H9 (cell line): ENCODE measurements at regions not wholly inside any gene's neighbourhood (a gene's known extent, or its start where the extent isn't known, plus 50 kb on each side); places are given as distances from the start of the nearest gene placed in this dataset.

ENCODE experiments used
- DNase-seq: peaks from one replicate; pipeline ENCODE4 v3.0.0-alpha.2; 2017
- H2AFZ ChIP-seq: one replicate; pipeline ENCODE4 v1.6.1; 2013; ENCODE audit warnings: mild to moderate bottlenecking, low read length, control low read depth, moderate library complexity
- H2AK5ac ChIP-seq: 2 replicates; pipeline ENCODE4 v1.6.1; 2013; ENCODE audit warnings: low read length, control low read depth, mixed read lengths; ENCODE audit not compliant: insufficient read length
- H2BK120ac ChIP-seq: one replicate; pipeline ENCODE4 v1.6.1; 2013; ENCODE audit warnings: low read depth, mild to moderate bottlenecking, low read length, control low read depth, inconsistent platforms; ENCODE audit not compliant: poor library complexity, severe bottlenecking
- H2BK12ac ChIP-seq: 2 replicates; pipeline ENCODE4 v1.6.1; 2013; ENCODE audit warnings: low read length, control low read depth, mixed read lengths, low read depth; ENCODE audit not compliant: insufficient read length
- H2BK15ac ChIP-seq: 2 replicates; pipeline ENCODE4 v1.6.1; 2013; ENCODE audit warnings: low read depth, low read length, control low read depth
- H2BK20ac ChIP-seq: one replicate; pipeline ENCODE4 v1.6.1; 2013; ENCODE audit warnings: low read depth, mild to moderate bottlenecking, low read length, control low read depth, inconsistent platforms; ENCODE audit not compliant: poor library complexity, severe bottlenecking
- H2BK5ac ChIP-seq: 2 replicates; pipeline ENCODE4 v1.6.1; 2013; ENCODE audit warnings: low read length, control low read depth, mixed read lengths; ENCODE audit not compliant: insufficient read length
- H3K14ac ChIP-seq: 2 replicates; pipeline ENCODE4 v1.6.1; 2013; ENCODE audit warnings: low read length, control low read depth; ENCODE audit not compliant: insufficient read depth
- H3K18ac ChIP-seq: 2 replicates; pipeline ENCODE4 v1.6.1; 2013; ENCODE audit warnings: low read depth, mild to moderate bottlenecking, mixed read lengths, low read length, control low read depth; ENCODE audit not compliant: insufficient read length
- H3K23ac ChIP-seq: 2 replicates; pipeline ENCODE4 v1.6.1; 2013; ENCODE audit warnings: low read length, control low read depth, mixed read lengths, low read depth; ENCODE audit not compliant: insufficient read length
- H3K23me2 ChIP-seq: 2 replicates; pipeline ENCODE4 v1.6.1; 2013; ENCODE audit warnings: low read depth, mild to moderate bottlenecking, mixed read lengths, low read length, control low read depth; ENCODE audit not compliant: insufficient read length, poor library complexity, severe bottlenecking
- H3K27ac ChIP-seq: 2 replicates; pipeline ENCODE4 v1.5.1; 2013; ENCODE audit warnings: low read length, control low read depth, mixed read lengths, low read depth; ENCODE audit not compliant: insufficient read length
- H3K27me3 ChIP-seq: 2 replicates; pipeline ENCODE4 v1.6.1; 2013; ENCODE audit warnings: low read length, control low read depth, inconsistent platforms; ENCODE audit not compliant: insufficient read depth
- H3K4ac ChIP-seq: 2 replicates; pipeline ENCODE4 v1.6.1; 2013; ENCODE audit warnings: low read depth, mild to moderate bottlenecking, control low read depth, inconsistent platforms, low read length, moderate library complexity
- H3K4me1 ChIP-seq: 2 replicates; pipeline ENCODE4 v1.6.1; 2013; ENCODE audit warnings: low read length, control low read depth, inconsistent platforms; ENCODE audit not compliant: insufficient read depth
- H3K4me2 ChIP-seq: 2 replicates; pipeline ENCODE4 v1.6.1; 2013; ENCODE audit warnings: low read length, control low read depth, mixed read lengths; ENCODE audit not compliant: insufficient read length, insufficient read depth
- H3K56ac ChIP-seq: 2 replicates; pipeline ENCODE4 v1.6.1; 2013; ENCODE audit warnings: low read depth, mild to moderate bottlenecking, mixed read lengths, low read length, control low read depth; ENCODE audit not compliant: insufficient read length
- H3K79me1 ChIP-seq: 2 replicates; pipeline ENCODE4 v1.6.1; 2013; ENCODE audit warnings: low read depth, mild to moderate bottlenecking, moderate library complexity, low read length, control low read depth, inconsistent platforms; ENCODE audit not compliant: insufficient read depth, poor library complexity, severe bottlenecking
- H3K79me2 ChIP-seq: 2 replicates; pipeline ENCODE4 v1.6.1; 2013; ENCODE audit warnings: low read length, control low read depth, inconsistent platforms; ENCODE audit not compliant: insufficient read depth
- H3K9ac ChIP-seq: 2 replicates; pipeline ENCODE4 v1.6.1; 2013; ENCODE audit warnings: low read length, control low read depth, mixed read lengths; ENCODE audit not compliant: insufficient read length; ENCODE audit errors: extremely low read depth
- H3K9me3 ChIP-seq: one replicate; pipeline ENCODE4 v1.6.1; 2013; ENCODE audit warnings: low read depth, low read length, inconsistent platforms; ENCODE audit not compliant: control insufficient read depth
- H3T11ph ChIP-seq: one replicate; pipeline ENCODE4 v1.6.1; 2013; ENCODE audit warnings: mild to moderate bottlenecking, low read length, control low read depth, inconsistent platforms
- H4K20me1 ChIP-seq: one replicate; pipeline ENCODE4 v1.6.1; 2013; ENCODE audit not compliant: control insufficient read depth, insufficient read length, insufficient read depth
- H4K5ac ChIP-seq: 2 replicates; pipeline ENCODE4 v1.6.1; 2013; ENCODE audit warnings: low read depth, mild to moderate bottlenecking, mixed read lengths, low read length, control low read depth; ENCODE audit not compliant: insufficient read length
- H4K8ac ChIP-seq: replicated peaks from 2 replicates; pipeline ENCODE4 v1.6.1; 2013; ENCODE audit warnings: low read length, control low read depth, mixed read lengths, low read depth; ENCODE audit not compliant: insufficient read length
- H4K91ac ChIP-seq: 2 replicates; pipeline ENCODE4 v1.6.1; 2013; ENCODE audit warnings: low read depth, mild to moderate bottlenecking, moderate library complexity, mixed read lengths, low read length, control low read depth; ENCODE audit not compliant: insufficient read length
- H3K27ac Mint-ChIP-seq, 3 experiments: 2 replicates in 2 of 3; 3 replicates in 1 of 3; pipeline ENCODE4 v1.8.0; 2020 to 2021; ENCODE audit warnings: mixed read lengths in 3 of 3, mild to moderate bottlenecking in 1 of 3, moderate library complexity in 1 of 3
- H3K27me3 Mint-ChIP-seq: 2 replicates; pipeline ENCODE4 v1.8.0; 2021; ENCODE audit warnings: low read depth, mild to moderate bottlenecking, moderate library complexity, mixed read lengths
- H3K36me3 Mint-ChIP-seq, 3 experiments: 2 replicates in 2 of 3; 3 replicates in 1 of 3; pipeline ENCODE4 v1.8.0; 2020 to 2021; ENCODE audit warnings: low read depth in 3 of 3, mixed read lengths in 3 of 3; ENCODE audit not compliant: insufficient read depth in 1 of 3
- H3K4me1 Mint-ChIP-seq, 2 experiments: 2 replicates each; pipeline ENCODE4 v1.8.0; 2020; ENCODE audit warnings: mixed read lengths in 2 of 2
- H3K4me3 Mint-ChIP-seq, 2 experiments: 2 replicates in 1 of 2; 3 replicates in 1 of 2; pipeline ENCODE4 v1.8.0; 2020 to 2021; ENCODE audit warnings: mild to moderate bottlenecking in 2 of 2, mixed read lengths in 2 of 2, moderate library complexity in 1 of 2
- H3K9me3 Mint-ChIP-seq, 2 experiments: 2 replicates in 1 of 2; 3 replicates in 1 of 2; pipeline ENCODE4 v1.8.0; 2020; ENCODE audit warnings: mild to moderate bottlenecking in 2 of 2, mixed read lengths in 2 of 2, moderate library complexity in 1 of 2
- CTCF ChIP-seq: fragments of 200-600 bp; sonication (generic); conservative IDR thresholded peaks from 3 replicates; pipeline ENCODE4 v1.8.0; 2021; ENCODE audit warnings: antibody characterized with exemption, mild to moderate bottlenecking
- WGBS: extraction: QIAGEN DNeasy Blood & Tissue Kit; methylation state at CpG from one replicate; pipeline ENCODE4 v1.1.7; 2013; ENCODE audit warnings: missing lambda C conversion rate, low lambda C conversion rate, mixed read lengths; ENCODE audit not compliant: insufficient read length; ENCODE audit errors: extremely low coverage; 5-methylcytosine and 5-hydroxymethylcytosine counted together

- H3K27me3 Mint-ChIP-seq = no peaks in the 10 kb centered on the region
- H3K4ac ChIP-seq = no peak overlapping the region
- no peak overlapping the region for H4K5ac ChIP-seq
- H3K18ac ChIP-seq = no peak overlapping the region
- no peaks in the 10 kb centered on the region for H3K27me3 ChIP-seq
- H3K23ac ChIP-seq = no peak overlapping the region
- no peak overlapping the region for H3K56ac ChIP-seq
- H4K91ac ChIP-seq = no peak overlapping the region
- no peaks in the 10 kb centered on the region; the same call in 1 of the 2 replicates for H3K4me1 ChIP-seq
- H2BK120ac ChIP-seq = no peak overlapping the region
- H3K36me3 Mint-ChIP-seq = no peaks in the 10 kb centered on the region; a peak in 1 of 7 replicates
- TF ChIP-seq CTCF = no peak
- H3K4me1 Mint-ChIP-seq = peaks cover 0 to 6% of the 10 kb centered on the region in 2 experiments; a peak in 2 of 4 replicates
- no peak overlapping the region for H2BK12ac ChIP-seq
- no peak overlapping the region for H2BK20ac ChIP-seq
- H2BK5ac ChIP-seq = no peak overlapping the region
- H3K9me3 ChIP-seq = no peaks in the 10 kb centered on the region
- 100% methylated on average over 1 of the region's 3 CpGs for WGBS
- H3K23me2 ChIP-seq = no peaks in the 10 kb centered on the region
- no peak overlapping the region for H3K9ac ChIP-seq
- H3K14ac ChIP-seq = no peak overlapping the region
- no peaks in the 10 kb centered on the region for H3K79me1 ChIP-seq
- H2BK15ac ChIP-seq = no peak overlapping the region
- H3K79me2 ChIP-seq = no peaks in the 10 kb centered on the region
- no peak overlapping the region for H3T11ph ChIP-seq
- H3K27ac Mint-ChIP-seq = no peak overlapping the region
- H3K27ac ChIP-seq = no peak overlapping the region
- no peak overlapping the region for H4K8ac ChIP-seq
- H3K9me3 Mint-ChIP-seq = no peaks in the 10 kb centered on the region
- no peak for DNase-seq
- no peaks in the 10 kb centered on the region for H4K20me1 ChIP-seq
- no peak overlapping the region for H2AK5ac ChIP-seq
- H3K4me3 Mint-ChIP-seq = no peak overlapping the region
- no peak overlapping the region for H3K4me2 ChIP-seq
- no peak overlapping the region for H2AFZ ChIP-seq
Observed at GRCh38 chr1:95615421-95615820, 381.4 kb downstream of the RWDD3 start.
